H1 (cell line): ENCODE measurements at regions not wholly inside any gene's neighbourhood (a gene's known extent, or its start where the extent isn't known, plus 50 kb on each side); places are given as distances from the start of the nearest gene placed in this dataset.

Experiments
- CTCF ChIA-PET: fragments of 300-600 bp; sonication (Branson Sonifier 250); formaldehyde crosslinking; loops from one replicate; lab custom pipeline; 2021; ENCODE audit not compliant: partially characterized antibody; lab: Charles Lee
- POLR2A ChIA-PET: fragments of 300-600 bp; sonication (Branson Sonifier 250); formaldehyde crosslinking; loops from one replicate; lab custom pipeline; 2021; ENCODE audit warnings: inconsistent platforms; ENCODE audit not compliant: partially characterized antibody; lab: Charles Lee
- DNase-seq, 2 experiments: peaks; one replicate each; pipeline versions ENCODE4 v3.0.0 to v3.0.0-alpha.2; 2010 to 2022; ENCODE audit warnings: low spot score in 2 of 2, low read depth in 1 of 2, mixed read lengths in 1 of 2
- FAIRE-seq: peaks from 2 replicates; lab custom pipeline; 2011; peaks lifted over from hg19 to GRCh38; lab: Jason Lieb, UNC
- H2AFZ ChIP-seq: 2 replicates; pipeline ENCODE4 v1.8.1; 2012; ENCODE audit warnings: low read length, inconsistent platforms
- H2AK5ac ChIP-seq: 2 replicates; pipeline ENCODE4 v1.6.1; 2013; ENCODE audit warnings: low read depth, low read length
- H2BK120ac ChIP-seq: replicated peaks from 2 replicates; pipeline ENCODE3; 2013; ENCODE audit warnings: low read depth, low read length, inconsistent platforms
- H2BK12ac ChIP-seq: 2 replicates; pipeline ENCODE4 v1.6.1; 2013; ENCODE audit warnings: low read depth, low read length
- H2BK15ac ChIP-seq: 2 replicates; pipeline ENCODE4 v1.6.1; 2013; ENCODE audit warnings: low read length
- H2BK20ac ChIP-seq: 2 replicates; pipeline ENCODE4 v1.6.1; 2013; ENCODE audit warnings: low read length
- H2BK5ac ChIP-seq: 2 replicates; pipeline ENCODE4 v1.6.1; 2013; ENCODE audit warnings: low read depth, low read length
- H3K14ac ChIP-seq: 2 replicates; pipeline ENCODE4 v1.6.1; 2013; ENCODE audit warnings: inconsistent platforms; ENCODE audit not compliant: insufficient read length
- H3K18ac ChIP-seq: 2 replicates; pipeline ENCODE4 v1.6.1; 2013; ENCODE audit warnings: low read length; ENCODE audit errors: extremely low read depth
- H3K23ac ChIP-seq: 2 replicates; pipeline ENCODE4 v1.6.1; 2013; ENCODE audit warnings: inconsistent platforms; ENCODE audit not compliant: insufficient read length
- H3K23me2 ChIP-seq: 2 replicates; pipeline ENCODE4 v1.6.1; 2013; ENCODE audit warnings: low read depth, low read length
- H3K27ac ChIP-seq: 2 replicates; pipeline ENCODE4 v1.6.1; 2011; ENCODE audit warnings: low read depth, low read length, inconsistent platforms
- H3K27me3 ChIP-seq, 4 experiments: replicated peaks in 1 of 4; 1 replicate in 1 of 4; 2 replicates in 3 of 4; pipeline versions ENCODE4 v1.6.1 to v1.8.1; 2011 to 2013; ENCODE audit warnings: low read length in 3 of 4, mild to moderate bottlenecking in 3 of 4, inconsistent platforms in 2 of 4, mixed read lengths in 2 of 4, moderate library complexity in 1 of 4; ENCODE audit not compliant: control insufficient read depth in 3 of 4, insufficient read depth in 3 of 4; ENCODE audit errors: extremely low read depth in 1 of 4
- H3K36me3 ChIP-seq, 4 experiments: 2 replicates each; pipeline versions ENCODE4 v1.6.1 to v1.8.1; 2011 to 2013; ENCODE audit warnings: mild to moderate bottlenecking in 4 of 4, low read length in 3 of 4, moderate library complexity in 2 of 4, control low read depth in 1 of 4, inconsistent platforms in 1 of 4; ENCODE audit not compliant: insufficient read depth in 4 of 4, control insufficient read depth in 2 of 4
- H3K4ac ChIP-seq: replicated peaks from 2 replicates; pipeline ENCODE3; 2013; ENCODE audit warnings: low read length, low read depth, mixed read lengths, inconsistent platforms; ENCODE audit not compliant: insufficient read length
- H3K4me1 ChIP-seq, 4 experiments: replicated peaks in 1 of 4; 1 replicate in 1 of 4; 2 replicates in 3 of 4; pipeline versions ENCODE4 v1.6.1 to v1.8.1; 2011 to 2013; ENCODE audit warnings: low read length in 3 of 4, inconsistent platforms in 2 of 4, mixed read lengths in 1 of 4; ENCODE audit not compliant: insufficient read depth in 4 of 4, control insufficient read depth in 3 of 4
- H3K4me2 ChIP-seq, 2 experiments: 2 replicates each; pipeline versions ENCODE4 v1.6.1 to v1.8.1; 2011 to 2013; ENCODE audit warnings: low read depth in 2 of 2, low read length in 2 of 2, control low read depth in 1 of 2, inconsistent platforms in 1 of 2, mild to moderate bottlenecking in 1 of 2; ENCODE audit not compliant: insufficient read depth in 1 of 2
- H3K4me3 ChIP-seq, 4 experiments: fragments of 200-600, 300-600 bp in 1 of 4; sonication (generic), shearing (Covaris generic), sonication (Bioruptor Twin) in 1 of 4; 2 replicates each; pipeline versions ENCODE4 v1.5.1 to v1.8.1; 2011 to 2016; ENCODE audit warnings: low read length in 4 of 4, low read depth in 3 of 4, control low read depth in 2 of 4, inconsistent platforms in 2 of 4, mild to moderate bottlenecking in 2 of 4, mixed read lengths in 1 of 4, moderate library complexity in 1 of 4; ENCODE audit not compliant: insufficient read depth in 2 of 4; ENCODE audit errors: extremely low read depth in 1 of 4
- H3K56ac ChIP-seq: replicated peaks from 2 replicates; pipeline ENCODE3; 2013; ENCODE audit warnings: low read depth, mild to moderate bottlenecking, mixed read lengths, low read length, inconsistent platforms; ENCODE audit not compliant: insufficient read length
- H3K79me1 ChIP-seq: 2 replicates; pipeline ENCODE4 v1.6.1; 2013; ENCODE audit warnings: low read depth, low read length, control low read depth
- H3K79me2 ChIP-seq, 2 experiments: 2 replicates each; pipeline versions ENCODE4 v1.6.1 to v1.8.1; 2012 to 2013; ENCODE audit warnings: low read length in 2 of 2, mild to moderate bottlenecking in 2 of 2, inconsistent platforms in 1 of 2; ENCODE audit not compliant: insufficient read depth in 2 of 2, control insufficient read depth in 1 of 2
- H3K9ac ChIP-seq, 4 experiments: replicated peaks in 1 of 4; 1 replicate in 1 of 4; 2 replicates in 3 of 4; pipeline versions ENCODE4 v1.6.1 to v1.8.1; 2011 to 2013; ENCODE audit warnings: low read depth in 3 of 4, low read length in 3 of 4, control low read depth in 2 of 4, mild to moderate bottlenecking in 2 of 4, moderate library complexity in 2 of 4, inconsistent platforms in 1 of 4; ENCODE audit errors: extremely low read depth in 1 of 4
- H3K9me3 ChIP-seq, 2 experiments: 2 replicates each; pipeline versions ENCODE4 v1.6.1 to v1.8.1; 2012 to 2013; ENCODE audit warnings: mild to moderate bottlenecking in 2 of 2, moderate library complexity in 2 of 2, control low read depth in 1 of 2, inconsistent platforms in 1 of 2, low read depth in 1 of 2, low read length in 1 of 2, mixed read lengths in 1 of 2; ENCODE audit not compliant: insufficient read depth in 2 of 2
- H4K20me1 ChIP-seq, 2 experiments: replicated peaks in 1 of 2; 2 replicates each; pipeline versions ENCODE3 to v1.8.1; 2011 to 2013; ENCODE audit warnings: inconsistent platforms in 2 of 2, low read length in 2 of 2, mild to moderate bottlenecking in 1 of 2; ENCODE audit not compliant: insufficient read depth in 2 of 2, control insufficient read depth in 1 of 2
- H4K5ac ChIP-seq: 2 replicates; pipeline ENCODE4 v1.6.1; 2013; ENCODE audit warnings: low read length, low read depth, mixed read lengths, inconsistent platforms; ENCODE audit not compliant: insufficient read length
- H4K8ac ChIP-seq: 2 replicates; pipeline ENCODE4 v1.8.0; 2013; ENCODE audit warnings: mild to moderate bottlenecking, moderate library complexity, low read length, inconsistent platforms; ENCODE audit not compliant: insufficient read depth; ENCODE audit errors: extremely low read depth
- H4K91ac ChIP-seq: replicated peaks from 2 replicates; pipeline ENCODE3; 2013; ENCODE audit warnings: low read length, mixed read lengths, inconsistent platforms; ENCODE audit not compliant: insufficient read length
- BACH1 ChIP-seq: IDR thresholded peaks from 2 replicates; pipeline ENCODE4 v1.6.1; 2012; ENCODE audit warnings: low read length, improper control_type of control experiment
- CBX8 ChIP-seq: fragments of 300-800, 300-1000 bp; sonication (generic); IDR thresholded peaks from 2 replicates; pipeline ENCODE4 v1.7.1; 2016; ENCODE audit warnings: low read depth, low read length, borderline replicate concordance
- CREB1 ChIP-seq: IDR thresholded peaks from 2 replicates; pipeline ENCODE4 v1.6.1; 2012; ENCODE audit warnings: inconsistent platforms
- EGR1 ChIP-seq: IDR thresholded peaks from 2 replicates; pipeline ENCODE4 v1.6.1; 2011; ENCODE audit warnings: low read depth, low read length, borderline replicate concordance
- GABPA ChIP-seq: IDR thresholded peaks from 2 replicates; pipeline ENCODE4 v1.6.1; 2011; ENCODE audit warnings: mild to moderate bottlenecking, low read length, moderate library complexity, borderline replicate concordance; ENCODE audit not compliant: insufficient read depth
- KDM5A ChIP-seq: fragments of 200-600 bp; IDR thresholded peaks from 2 replicates; pipeline ENCODE4 v1.7.1; 2012; ENCODE audit warnings: mild to moderate bottlenecking, low read length, inconsistent platforms, mixed read lengths
- MAFK ChIP-seq: IDR thresholded peaks from 2 replicates; pipeline ENCODE4 v1.6.1; 2012; ENCODE audit warnings: low read depth, mild to moderate bottlenecking, improper control_type of control experiment, low read length
- POLR2A ChIP-seq, 2 experiments: IDR thresholded peaks; 1 replicate in 1 of 2; 2 replicates in 1 of 2; pipeline ENCODE4 v1.6.1; 2011; ENCODE audit warnings: low read depth in 2 of 2, low read length in 2 of 2, mild to moderate bottlenecking in 2 of 2; ENCODE audit errors: control extremely low read depth in 1 of 2
- POU5F1 ChIP-seq: IDR thresholded peaks from 2 replicates; pipeline ENCODE4 v1.6.1; 2011; ENCODE audit warnings: low read depth, mild to moderate bottlenecking, low read length, moderate library complexity
- RBBP5 ChIP-seq: IDR thresholded peaks from 2 replicates; pipeline ENCODE4 v1.7.1; 2012; ENCODE audit warnings: low read depth, mild to moderate bottlenecking, inconsistent platforms, low read length, moderate library complexity, borderline replicate concordance
- SIN3A ChIP-seq, 2 experiments: IDR thresholded peaks in 1 of 2; conservative IDR thresholded peaks in 1 of 2; 2 replicates each; pipeline ENCODE4 v1.6.1; 2011 to 2012; ENCODE audit warnings: low read length in 2 of 2, improper control_type of control experiment in 1 of 2, low read depth in 1 of 2, mild to moderate bottlenecking in 1 of 2
- SP4 ChIP-seq: IDR thresholded peaks from 2 replicates; pipeline ENCODE4 v1.6.1; 2012; ENCODE audit warnings: low read length, inconsistent platforms
- SRF ChIP-seq: IDR thresholded peaks from 2 replicates; pipeline ENCODE4 v1.6.1; 2011; ENCODE audit warnings: mild to moderate bottlenecking, low read depth, low read length, moderate library complexity
- TAF1 ChIP-seq: IDR thresholded peaks from 2 replicates; pipeline ENCODE4 v1.6.1; 2011; ENCODE audit warnings: mild to moderate bottlenecking, low read depth, low read length
- TEAD4 ChIP-seq: IDR thresholded peaks from 2 replicates; pipeline ENCODE4 v1.6.1; 2012; ENCODE audit warnings: low read depth, low read length, inconsistent platforms, mixed read lengths
- WGBS, 2 experiments: shearing (Covaris generic) in 1 of 2; methylation state at CpG; one replicate each; pipeline versions ENCODE4 v1.1.6 to v1.1.7; 2013 to 2015; ENCODE audit warnings: low lambda C conversion rate in 2 of 2, mixed read lengths in 2 of 2, inconsistent platforms in 1 of 2, low coverage in 1 of 2, missing lambda C conversion rate in 1 of 2; ENCODE audit not compliant: insufficient replicate concordance in 2 of 2, insufficient coverage in 1 of 2, insufficient read length in 1 of 2; ENCODE audit errors: extremely low coverage in 1 of 2, missing lambda C conversion rate in 1 of 2; 5-methylcytosine and 5-hydroxymethylcytosine counted together
- TF ChIP-seq, protein P1 (sequence below): IDR thresholded peaks from 2 replicates; pipeline ENCODE4 v1.6.1; 2011; ENCODE audit warnings: low read length, improper control_type of control experiment

DNA sequence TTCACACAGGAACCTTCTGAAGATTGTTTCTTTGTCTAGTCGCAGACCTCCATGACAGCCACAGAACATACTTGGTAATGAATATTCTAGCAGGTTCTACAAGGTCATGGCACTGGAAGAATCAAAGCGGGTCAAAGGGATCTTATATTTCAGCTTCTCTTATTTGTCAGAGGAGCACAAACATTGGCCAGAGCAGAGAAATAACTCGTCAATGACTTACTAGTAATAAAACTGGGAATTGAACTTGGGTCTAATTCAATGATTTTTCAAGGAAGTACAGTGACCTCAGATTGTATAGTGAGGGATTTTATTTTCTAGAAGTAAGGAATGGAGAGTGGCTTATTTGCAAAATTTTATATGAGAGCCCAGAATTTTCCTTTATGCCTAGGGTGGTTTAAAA lies 290.8 kb upstream of the PLXNA2 start:
- H2BK15ac ChIP-seq, result no peak overlapping the region
- no peak for FAIRE-seq
- H3K9me3 ChIP-seq, result no peaks in the 10 kb centered on the region
- no peak overlapping the region for H3K23ac ChIP-seq
- no peak overlapping the region for H2BK5ac ChIP-seq
- H3K79me1 ChIP-seq, result no peaks in the 10 kb centered on the region
- H4K5ac ChIP-seq, result no peak overlapping the region
- H3K18ac ChIP-seq, result no peak overlapping the region
- TF ChIP-seq TEAD4, result no peak
- no peak for TF ChIP-seq SIN3A (conservative IDR thresholded peaks at IDR 0.05 in 1 of 2, IDR thresholded peaks at IDR 0.05 in 1 of 2; ENCODE audit: low read depth in 1 of 2, low read length in 2 of 2)
- TF ChIP-seq, protein P1, sequence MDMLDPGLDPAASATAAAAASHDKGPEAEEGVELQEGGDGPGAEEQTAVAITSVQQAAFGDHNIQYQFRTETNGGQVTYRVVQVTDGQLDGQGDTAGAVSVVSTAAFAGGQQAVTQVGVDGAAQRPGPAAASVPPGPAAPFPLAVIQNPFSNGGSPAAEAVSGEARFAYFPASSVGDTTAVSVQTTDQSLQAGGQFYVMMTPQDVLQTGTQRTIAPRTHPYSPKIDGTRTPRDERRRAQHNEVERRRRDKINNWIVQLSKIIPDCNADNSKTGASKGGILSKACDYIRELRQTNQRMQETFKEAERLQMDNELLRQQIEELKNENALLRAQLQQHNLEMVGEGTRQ, result no peak
- no peak for TF ChIP-seq TAF1
- TF ChIP-seq SRF, result no peak
- TF ChIP-seq CBX8, result no peak
- TF ChIP-seq EGR1, result no peak
- TF ChIP-seq CREB1, result no peak
- TF ChIP-seq POU5F1, result no peak
- TF ChIP-seq MAFK, result no peak
- no peak for TF ChIP-seq KDM5A
- no peak for TF ChIP-seq BACH1
- no peak for TF ChIP-seq GABPA
- TF ChIP-seq RBBP5, result no peak
- TF ChIP-seq SP4, result no peak
- TF ChIP-seq POLR2A (IDR thresholded peaks at IDR 0.05; ENCODE audit: control extremely low read depth in 1 of 2, low read depth in 2 of 2, low read length in 2 of 2), result no peak
- TF ChIP-seq, all 59 proteins: peak for 0
- H3K36me3 ChIP-seq, result no peaks in the 10 kb centered on the region
- peaks cover 0 to 4% (median 2%) of the 10 kb centered on the region in 4 experiments; a peak in 5 of 7 replicates for H3K4me1 ChIP-seq
- H3K4me3 ChIP-seq, result no peak overlapping the region
- no peak overlapping the region for H2BK120ac ChIP-seq
- H3K56ac ChIP-seq, result no peak overlapping the region
- no peak for DNase-seq
- H2BK12ac ChIP-seq, result no peak overlapping the region
- H2BK20ac ChIP-seq, result no peak overlapping the region
- ChIA-PET POLR2A (no interaction called here), CTCF (no interaction called here)
- no peak overlapping the region for H4K91ac ChIP-seq
- no peaks in the 10 kb centered on the region for H3K23me2 ChIP-seq
- H3K4me2 ChIP-seq, result no peak overlapping the region
- H3K79me2 ChIP-seq, result no peaks in the 10 kb centered on the region
- no peak overlapping the region for H3K9ac ChIP-seq
- no peaks in the 10 kb centered on the region for H4K20me1 ChIP-seq
- H3K27me3 ChIP-seq, result no peaks in the 10 kb centered on the region
- no peak overlapping the region for H3K14ac ChIP-seq
- no peak overlapping the region for H3K4ac ChIP-seq
- WGBS, 2 experiments, result 88% methylated on average over 3 of the region's 3 CpGs; no CpG with 5 or more reads in 1 of the 2 experiments
- H4K8ac ChIP-seq, result no peak overlapping the region
- no peak overlapping the region for H2AK5ac ChIP-seq
- no peak overlapping the region for H3K27ac ChIP-seq
- no peak overlapping the region for H2AFZ ChIP-seq
